ENCODE measurements at regions not wholly inside any gene's neighbourhood (a gene's known extent, or its start where the extent isn't known, plus 50 kb on each side); places are given as distances from the start of the nearest gene placed in this dataset.

GRCh38 chr2:193810533-193810932 lies 1615.8 kb upstream of the TMEFF2 start:
- TF ChIP-seq POLR2A (IDR thresholded peaks at IDR 0.05; ENCODE audit: low read depth, low read length) (no peak), POLR2AphosphoS5 (IDR thresholded peaks at IDR 0.05; ENCODE audit: low read depth, low read length) (no peak), TAF1 (IDR thresholded peaks at IDR 0.05; ENCODE audit: borderline replicate concordance, low read depth, low read length) (no peak)

Measured in GM12892 (cell line).